GM23248 (cell line): ENCODE measurements at regions not wholly inside any gene's neighbourhood (a gene's known extent, or its start where the extent isn't known, plus 50 kb on each side); places are given as distances from the start of the nearest gene placed in this dataset.

Experiments used
- DNase-seq: peaks from one replicate; pipeline ENCODE4 v3.0.0-alpha.2; 2015
- H2AFZ ChIP-seq: fragments of 200-600 bp; sonication (generic); 2 replicates; pipeline ENCODE4 v1.6.1; 2016; ENCODE audit warnings: antibody characterized with exemption
- H3F3A ChIP-seq: fragments of 200-600 bp; sonication (generic); 2 replicates; pipeline ENCODE4 v1.6.1; 2016; ENCODE audit warnings: mild to moderate bottlenecking, antibody characterized with exemption, mixed run types; ENCODE audit not compliant: insufficient read depth
- H3K27ac ChIP-seq: fragments of 200-600 bp; sonication (generic); 2 replicates; pipeline ENCODE4 v1.5.1; 2016; ENCODE audit warnings: mild to moderate bottlenecking
- H3K27me3 ChIP-seq: fragments of 200-600 bp; sonication (generic); replicated peaks from 2 replicates; pipeline ENCODE4 v1.6.1; 2016; ENCODE audit warnings: mild to moderate bottlenecking; ENCODE audit not compliant: insufficient read depth
- H3K36me3 ChIP-seq: fragments of 200-600 bp; sonication (generic); 2 replicates; pipeline ENCODE4 v1.6.1; 2016; ENCODE audit warnings: low read depth, mild to moderate bottlenecking
- H3K4me1 ChIP-seq: fragments of 200-600 bp; sonication (generic); 2 replicates; pipeline ENCODE4 v1.6.1; 2016; ENCODE audit warnings: mild to moderate bottlenecking; ENCODE audit not compliant: insufficient read depth
- H3K4me2 ChIP-seq: fragments of 200-600 bp; sonication (generic); one replicate; pipeline ENCODE4 v1.6.1; 2016; ENCODE audit warnings: mild to moderate bottlenecking; ENCODE audit not compliant: unreplicated experiment
- H3K4me3 ChIP-seq: fragments of 200-600 bp; sonication (generic); 2 replicates; pipeline ENCODE4 v1.5.1; 2016; ENCODE audit warnings: mild to moderate bottlenecking
- H3K79me2 ChIP-seq: fragments of 200-600 bp; sonication (generic); 2 replicates; pipeline ENCODE4 v1.6.1; 2016; ENCODE audit warnings: mild to moderate bottlenecking; ENCODE audit not compliant: insufficient read depth
- H3K9ac ChIP-seq: fragments of 200-600 bp; sonication (generic); 2 replicates; pipeline ENCODE4 v1.6.1; 2016; ENCODE audit warnings: mild to moderate bottlenecking
- H3K9me2 ChIP-seq: fragments of 200-600 bp; sonication (generic); 2 replicates; pipeline ENCODE4 v1.6.1; 2016; ENCODE audit warnings: mixed run types, mild to moderate bottlenecking, moderate library complexity; ENCODE audit not compliant: insufficient read depth
- H3K9me3 ChIP-seq: fragments of 200-600 bp; sonication (generic); one replicate; pipeline ENCODE4 v1.6.1; 2017; ENCODE audit warnings: low read depth
- H4K20me1 ChIP-seq: fragments of 200-600 bp; sonication (generic); 2 replicates; pipeline ENCODE4 v1.6.0; 2016; ENCODE audit not compliant: insufficient read depth
- EZH2 ChIP-seq: fragments of 200-600 bp; sonication (generic); IDR thresholded peaks from 2 replicates; pipeline ENCODE4 v1.6.1; 2018; ENCODE audit warnings: antibody characterized with exemption, mild to moderate bottlenecking; ENCODE audit not compliant: insufficient read depth, poor library complexity, severe bottlenecking
- EZH2phosphoT487 ChIP-seq: fragments of 200-600 bp; sonication (generic); IDR thresholded peaks from 2 replicates; pipeline ENCODE4 v1.6.1; 2018; ENCODE audit warnings: antibody characterized with exemption, moderate library complexity, mild to moderate bottlenecking, low read depth; ENCODE audit not compliant: insufficient read depth
- WGBS, 2 experiments: methylation state at CpG; one replicate each; pipeline ENCODE4 v1.1.6; 2015 to 2017; ENCODE audit warnings: low lambda C conversion rate in 2 of 2, low coverage in 1 of 2; ENCODE audit errors: missing lambda C conversion rate in 2 of 2; 5-methylcytosine and 5-hydroxymethylcytosine counted together
- in situ Hi-C: fragments of 300-500 bp; cut with MboI; formaldehyde crosslinking; loops from 2 replicates; pipeline ENCODE4 v1.15.0; 2020

GRCh38 chr10:2798336-2799022 is 268.9 kb upstream of the PFKP start:
- Histone ChIP-seq H3K4me2 (no peak overlapping the region), H3K9me3 (no peaks in the 10 kb centered on the region), H3K9ac (no peak overlapping the region), H3K4me3 (no peak overlapping the region), H3K4me1 (no peaks in the 10 kb centered on the region), H3K79me2 (no peaks in the 10 kb centered on the region), H3K36me3 (no peaks in the 10 kb centered on the region), H3K27me3 (no peaks in the 10 kb centered on the region), H3K27ac (no peak overlapping the region), H4K20me1 (no peaks in the 10 kb centered on the region), H3F3A (no peaks in the 10 kb centered on the region), H3K9me2 (no peaks in the 10 kb centered on the region), H2AFZ (no peak overlapping the region)
- TF ChIP-seq EZH2, result no peak
- no peak for TF ChIP-seq EZH2phosphoT487
- in situ Hi-C loops, result no loop called here
- DNase-seq, result no peak
- 6 to 8% methylated on average over 4 of the region's 4 CpGs for WGBS, 2 experiments

GRCh38 chr10:2791774-2792443 is 275.4 kb upstream of the PFKP start:
- Histone ChIP-seq H3K4me3 (no peak overlapping the region), H3F3A (no peaks in the 10 kb centered on the region), H3K79me2 (no peaks in the 10 kb centered on the region), H3K9ac (no peak overlapping the region), H3K27ac (no peak overlapping the region), H3K4me1 (no peaks in the 10 kb centered on the region), H3K27me3 (no peaks in the 10 kb centered on the region), H3K4me2 (no peak overlapping the region), H3K9me2 (no peaks in the 10 kb centered on the region), H4K20me1 (no peaks in the 10 kb centered on the region), H3K9me3 (no peaks in the 10 kb centered on the region), H3K36me3 (no peaks in the 10 kb centered on the region), H2AFZ (no peak overlapping the region)
- in situ Hi-C loops, result no loop called here
- DNase-seq, result no peak
- no peak for TF ChIP-seq EZH2
- 13 to 18% methylated on average over 3 of the region's 3 CpGs for WGBS, 2 experiments

- no peaks in the 10 kb centered on the region for H4K20me1 ChIP-seq
- H3F3A ChIP-seq, result no peaks in the 10 kb centered on the region
- H3K4me3 ChIP-seq, result no peak overlapping the region
- H3K4me2 ChIP-seq, result no peak overlapping the region
- no peak for DNase-seq
- no peaks in the 10 kb centered on the region for H3K36me3 ChIP-seq
- H3K4me1 ChIP-seq, result no peaks in the 10 kb centered on the region
- H3K9me2 ChIP-seq, result no peaks in the 10 kb centered on the region
- H3K27me3 ChIP-seq, result no peaks in the 10 kb centered on the region
- H3K79me2 ChIP-seq, result no peaks in the 10 kb centered on the region
- no peak overlapping the region for H3K27ac ChIP-seq
- H2AFZ ChIP-seq, result no peak overlapping the region
- in situ Hi-C loops, result no loop called here
- TF ChIP-seq EZH2 (no peak), EZH2phosphoT487 (no peak)
- WGBS, 2 experiments, result 47 to 48% methylated on average over 15 of the region's 15 CpGs
- H3K9me3 ChIP-seq, result no peaks in the 10 kb centered on the region
- no peak overlapping the region for H3K9ac ChIP-seq
Measured at GRCh38 chr10:2790396-2791188, 276.8 kb upstream of the PFKP start.

- TF ChIP-seq EZH2 (no peak), EZH2phosphoT487 (no peak)
- in situ Hi-C loops, result no loop called here
Measured at GRCh38 chr10:2786251-2786650, 281.1 kb upstream of the PFKP start.

More at GRCh38 chr10:2786251-2786650, 281.1 kb upstream of the PFKP start:
- H3K4me2 ChIP-seq, result no peak overlapping the region
- no peaks in the 10 kb centered on the region for H3K27me3 ChIP-seq
- WGBS, 2 experiments, result 44 to 45% methylated on average over 5 of the region's 5 CpGs
- H3K9me2 ChIP-seq, result no peaks in the 10 kb centered on the region
- no peak overlapping the region for H3K9ac ChIP-seq
- no peaks in the 10 kb centered on the region for H3F3A ChIP-seq
- H2AFZ ChIP-seq, result no peak overlapping the region
- no peak overlapping the region for H3K4me3 ChIP-seq
- H3K9me3 ChIP-seq, result no peaks in the 10 kb centered on the region
- DNase-seq, result no peak
- no peaks in the 10 kb centered on the region for H3K36me3 ChIP-seq
- H3K79me2 ChIP-seq, result no peaks in the 10 kb centered on the region
- no peaks in the 10 kb centered on the region for H4K20me1 ChIP-seq
- no peaks in the 10 kb centered on the region for H3K4me1 ChIP-seq
- no peak overlapping the region for H3K27ac ChIP-seq
